H9 (cell line): ENCODE measurements at regions not wholly inside any gene's neighbourhood (a gene's known extent, or its start where the extent isn't known, plus 50 kb on each side); places are given as distances from the start of the nearest gene placed in this dataset.

Source experiments
- DNase-seq: peaks from one replicate; pipeline ENCODE4 v3.0.0-alpha.2; 2017
- H2AFZ ChIP-seq: one replicate; pipeline ENCODE4 v1.6.1; 2013; ENCODE audit warnings: mild to moderate bottlenecking, low read length, control low read depth, moderate library complexity
- H2AK5ac ChIP-seq: 2 replicates; pipeline ENCODE4 v1.6.1; 2013; ENCODE audit warnings: low read length, control low read depth, mixed read lengths; ENCODE audit not compliant: insufficient read length
- H2BK120ac ChIP-seq: one replicate; pipeline ENCODE4 v1.6.1; 2013; ENCODE audit warnings: low read depth, mild to moderate bottlenecking, low read length, control low read depth, inconsistent platforms; ENCODE audit not compliant: poor library complexity, severe bottlenecking
- H2BK12ac ChIP-seq: 2 replicates; pipeline ENCODE4 v1.6.1; 2013; ENCODE audit warnings: low read length, control low read depth, mixed read lengths, low read depth; ENCODE audit not compliant: insufficient read length
- H2BK15ac ChIP-seq: 2 replicates; pipeline ENCODE4 v1.6.1; 2013; ENCODE audit warnings: low read depth, low read length, control low read depth
- H2BK20ac ChIP-seq: one replicate; pipeline ENCODE4 v1.6.1; 2013; ENCODE audit warnings: low read depth, mild to moderate bottlenecking, low read length, control low read depth, inconsistent platforms; ENCODE audit not compliant: poor library complexity, severe bottlenecking
- H2BK5ac ChIP-seq: 2 replicates; pipeline ENCODE4 v1.6.1; 2013; ENCODE audit warnings: low read length, control low read depth, mixed read lengths; ENCODE audit not compliant: insufficient read length
- H3K14ac ChIP-seq: 2 replicates; pipeline ENCODE4 v1.6.1; 2013; ENCODE audit warnings: low read length, control low read depth; ENCODE audit not compliant: insufficient read depth
- H3K18ac ChIP-seq: 2 replicates; pipeline ENCODE4 v1.6.1; 2013; ENCODE audit warnings: low read depth, mild to moderate bottlenecking, mixed read lengths, low read length, control low read depth; ENCODE audit not compliant: insufficient read length
- H3K23ac ChIP-seq: 2 replicates; pipeline ENCODE4 v1.6.1; 2013; ENCODE audit warnings: low read length, control low read depth, mixed read lengths, low read depth; ENCODE audit not compliant: insufficient read length
- H3K23me2 ChIP-seq: 2 replicates; pipeline ENCODE4 v1.6.1; 2013; ENCODE audit warnings: low read depth, mild to moderate bottlenecking, mixed read lengths, low read length, control low read depth; ENCODE audit not compliant: insufficient read length, poor library complexity, severe bottlenecking
- H3K27ac ChIP-seq: 2 replicates; pipeline ENCODE4 v1.5.1; 2013; ENCODE audit warnings: low read length, control low read depth, mixed read lengths, low read depth; ENCODE audit not compliant: insufficient read length
- H3K27me3 ChIP-seq: 2 replicates; pipeline ENCODE4 v1.6.1; 2013; ENCODE audit warnings: low read length, control low read depth, inconsistent platforms; ENCODE audit not compliant: insufficient read depth
- H3K4ac ChIP-seq: 2 replicates; pipeline ENCODE4 v1.6.1; 2013; ENCODE audit warnings: low read depth, mild to moderate bottlenecking, control low read depth, inconsistent platforms, low read length, moderate library complexity
- H3K4me1 ChIP-seq: 2 replicates; pipeline ENCODE4 v1.6.1; 2013; ENCODE audit warnings: low read length, control low read depth, inconsistent platforms; ENCODE audit not compliant: insufficient read depth
- H3K4me2 ChIP-seq: 2 replicates; pipeline ENCODE4 v1.6.1; 2013; ENCODE audit warnings: low read length, control low read depth, mixed read lengths; ENCODE audit not compliant: insufficient read length, insufficient read depth
- H3K56ac ChIP-seq: 2 replicates; pipeline ENCODE4 v1.6.1; 2013; ENCODE audit warnings: low read depth, mild to moderate bottlenecking, mixed read lengths, low read length, control low read depth; ENCODE audit not compliant: insufficient read length
- H3K79me1 ChIP-seq: 2 replicates; pipeline ENCODE4 v1.6.1; 2013; ENCODE audit warnings: low read depth, mild to moderate bottlenecking, moderate library complexity, low read length, control low read depth, inconsistent platforms; ENCODE audit not compliant: insufficient read depth, poor library complexity, severe bottlenecking
- H3K79me2 ChIP-seq: 2 replicates; pipeline ENCODE4 v1.6.1; 2013; ENCODE audit warnings: low read length, control low read depth, inconsistent platforms; ENCODE audit not compliant: insufficient read depth
- H3K9ac ChIP-seq: 2 replicates; pipeline ENCODE4 v1.6.1; 2013; ENCODE audit warnings: low read length, control low read depth, mixed read lengths; ENCODE audit not compliant: insufficient read length; ENCODE audit errors: extremely low read depth
- H3K9me3 ChIP-seq: one replicate; pipeline ENCODE4 v1.6.1; 2013; ENCODE audit warnings: low read depth, low read length, inconsistent platforms; ENCODE audit not compliant: control insufficient read depth
- H3T11ph ChIP-seq: one replicate; pipeline ENCODE4 v1.6.1; 2013; ENCODE audit warnings: mild to moderate bottlenecking, low read length, control low read depth, inconsistent platforms
- H4K20me1 ChIP-seq: one replicate; pipeline ENCODE4 v1.6.1; 2013; ENCODE audit not compliant: control insufficient read depth, insufficient read length, insufficient read depth
- H4K5ac ChIP-seq: 2 replicates; pipeline ENCODE4 v1.6.1; 2013; ENCODE audit warnings: low read depth, mild to moderate bottlenecking, mixed read lengths, low read length, control low read depth; ENCODE audit not compliant: insufficient read length
- H4K8ac ChIP-seq: replicated peaks from 2 replicates; pipeline ENCODE4 v1.6.1; 2013; ENCODE audit warnings: low read length, control low read depth, mixed read lengths, low read depth; ENCODE audit not compliant: insufficient read length
- H4K91ac ChIP-seq: 2 replicates; pipeline ENCODE4 v1.6.1; 2013; ENCODE audit warnings: low read depth, mild to moderate bottlenecking, moderate library complexity, mixed read lengths, low read length, control low read depth; ENCODE audit not compliant: insufficient read length
- H3K27ac Mint-ChIP-seq, 3 experiments: 2 replicates in 2 of 3; 3 replicates in 1 of 3; pipeline ENCODE4 v1.8.0; 2020 to 2021; ENCODE audit warnings: mixed read lengths in 3 of 3, mild to moderate bottlenecking in 1 of 3, moderate library complexity in 1 of 3
- H3K27me3 Mint-ChIP-seq: 2 replicates; pipeline ENCODE4 v1.8.0; 2021; ENCODE audit warnings: low read depth, mild to moderate bottlenecking, moderate library complexity, mixed read lengths
- H3K36me3 Mint-ChIP-seq, 3 experiments: 2 replicates in 2 of 3; 3 replicates in 1 of 3; pipeline ENCODE4 v1.8.0; 2020 to 2021; ENCODE audit warnings: low read depth in 3 of 3, mixed read lengths in 3 of 3; ENCODE audit not compliant: insufficient read depth in 1 of 3
- H3K4me1 Mint-ChIP-seq, 2 experiments: 2 replicates each; pipeline ENCODE4 v1.8.0; 2020; ENCODE audit warnings: mixed read lengths in 2 of 2
- H3K4me3 Mint-ChIP-seq, 2 experiments: 2 replicates in 1 of 2; 3 replicates in 1 of 2; pipeline ENCODE4 v1.8.0; 2020 to 2021; ENCODE audit warnings: mild to moderate bottlenecking in 2 of 2, mixed read lengths in 2 of 2, moderate library complexity in 1 of 2
- H3K9me3 Mint-ChIP-seq, 2 experiments: 2 replicates in 1 of 2; 3 replicates in 1 of 2; pipeline ENCODE4 v1.8.0; 2020; ENCODE audit warnings: mild to moderate bottlenecking in 2 of 2, mixed read lengths in 2 of 2, moderate library complexity in 1 of 2
- WGBS: extraction: QIAGEN DNeasy Blood & Tissue Kit; methylation state at CpG from one replicate; pipeline ENCODE4 v1.1.7; 2013; ENCODE audit warnings: missing lambda C conversion rate, low lambda C conversion rate, mixed read lengths; ENCODE audit not compliant: insufficient read length; ENCODE audit errors: extremely low coverage; 5-methylcytosine and 5-hydroxymethylcytosine counted together
- TF ChIP-seq, protein P1 (sequence below): fragments of 200-600 bp; sonication (generic); conservative IDR thresholded peaks from 3 replicates; pipeline ENCODE4 v1.8.0; 2021; ENCODE audit warnings: antibody characterized with exemption, mild to moderate bottlenecking

DNA sequence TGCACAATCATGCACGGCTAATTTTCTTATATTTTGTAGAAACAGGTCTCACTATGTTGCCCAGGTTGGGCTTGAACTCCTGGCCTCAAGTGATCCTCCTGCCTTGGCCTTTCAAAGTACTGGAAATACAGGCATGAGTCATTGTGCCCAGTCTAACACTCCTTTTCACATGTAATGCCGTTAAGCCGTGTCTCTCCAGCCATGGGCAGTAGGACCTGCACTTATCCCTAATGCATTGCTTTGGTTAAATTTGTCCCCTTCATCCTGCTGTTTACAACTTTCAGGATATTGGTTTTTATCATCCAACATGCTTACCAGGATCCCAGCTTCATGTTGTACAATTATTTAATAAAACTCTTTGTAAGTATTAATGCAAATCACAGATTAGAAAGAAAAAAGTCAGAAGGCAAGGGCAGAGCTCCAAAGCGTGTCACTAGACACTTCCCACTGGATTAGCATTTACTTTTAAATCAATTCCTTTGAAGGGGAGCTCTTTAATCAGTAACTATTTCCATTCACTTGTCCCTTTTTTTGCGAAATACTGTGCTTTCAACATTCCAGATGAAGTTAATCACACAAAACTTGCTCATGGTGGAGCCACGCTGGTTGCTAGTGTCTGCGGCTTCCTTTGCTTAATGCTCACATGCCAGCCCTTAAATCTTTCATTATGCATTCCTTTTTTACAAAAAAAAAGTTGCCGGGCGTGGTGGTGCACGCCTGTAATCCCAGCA, 256.0 kb upstream of the AUTS2 start:
- no peak overlapping the region for H2AFZ ChIP-seq
- H3K4me3 Mint-ChIP-seq, result no peak overlapping the region
- WGBS, result no CpG with 5 or more reads among the region's 10 CpGs
- H3K27ac ChIP-seq, result no peak overlapping the region
- no peak overlapping the region for H2AK5ac ChIP-seq
- no peak overlapping the region for H2BK15ac ChIP-seq
- no peak overlapping the region for H2BK12ac ChIP-seq
- no peaks in the 10 kb centered on the region for H3K79me2 ChIP-seq
- no peaks in the 10 kb centered on the region for H4K20me1 ChIP-seq
- H2BK5ac ChIP-seq, result no peak overlapping the region
- H3K27me3 ChIP-seq, result no peaks in the 10 kb centered on the region
- no peaks in the 10 kb centered on the region for H3K4me1 Mint-ChIP-seq
- H4K8ac ChIP-seq, result no peak overlapping the region
- no peak overlapping the region for H2BK120ac ChIP-seq
- DNase-seq, result no peak
- no peak overlapping the region for H2BK20ac ChIP-seq
- H3K4me1 ChIP-seq, result no peaks in the 10 kb centered on the region
- H3K4ac ChIP-seq, result no peak overlapping the region
- no peak overlapping the region for H4K91ac ChIP-seq
- TF ChIP-seq, protein P1, sequence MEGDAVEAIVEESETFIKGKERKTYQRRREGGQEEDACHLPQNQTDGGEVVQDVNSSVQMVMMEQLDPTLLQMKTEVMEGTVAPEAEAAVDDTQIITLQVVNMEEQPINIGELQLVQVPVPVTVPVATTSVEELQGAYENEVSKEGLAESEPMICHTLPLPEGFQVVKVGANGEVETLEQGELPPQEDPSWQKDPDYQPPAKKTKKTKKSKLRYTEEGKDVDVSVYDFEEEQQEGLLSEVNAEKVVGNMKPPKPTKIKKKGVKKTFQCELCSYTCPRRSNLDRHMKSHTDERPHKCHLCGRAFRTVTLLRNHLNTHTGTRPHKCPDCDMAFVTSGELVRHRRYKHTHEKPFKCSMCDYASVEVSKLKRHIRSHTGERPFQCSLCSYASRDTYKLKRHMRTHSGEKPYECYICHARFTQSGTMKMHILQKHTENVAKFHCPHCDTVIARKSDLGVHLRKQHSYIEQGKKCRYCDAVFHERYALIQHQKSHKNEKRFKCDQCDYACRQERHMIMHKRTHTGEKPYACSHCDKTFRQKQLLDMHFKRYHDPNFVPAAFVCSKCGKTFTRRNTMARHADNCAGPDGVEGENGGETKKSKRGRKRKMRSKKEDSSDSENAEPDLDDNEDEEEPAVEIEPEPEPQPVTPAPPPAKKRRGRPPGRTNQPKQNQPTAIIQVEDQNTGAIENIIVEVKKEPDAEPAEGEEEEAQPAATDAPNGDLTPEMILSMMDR, result no peak
- no peak overlapping the region for H3K18ac ChIP-seq
- H3K23me2 ChIP-seq, result no peaks in the 10 kb centered on the region
- H3K36me3 Mint-ChIP-seq, result no peaks in the 10 kb centered on the region; a peak in 1 of 7 replicates
- H3K23ac ChIP-seq, result no peak overlapping the region
- H3K9ac ChIP-seq, result no peak overlapping the region
- H3K56ac ChIP-seq, result no peak overlapping the region
- H3K14ac ChIP-seq, result no peak overlapping the region
- no peak overlapping the region for H4K5ac ChIP-seq
- no peak overlapping the region for H3K27ac Mint-ChIP-seq
- peaks cover 4 to 8% of the 10 kb centered on the region in 2 experiments; a peak in 3 of 5 replicates for H3K9me3 Mint-ChIP-seq
- no peaks in the 10 kb centered on the region for H3K9me3 ChIP-seq
- H3K4me2 ChIP-seq, result no peak overlapping the region
- no peaks in the 10 kb centered on the region for H3K79me1 ChIP-seq
- H3T11ph ChIP-seq, result no peak overlapping the region
- H3K27me3 Mint-ChIP-seq, result peaks cover 19% of the 10 kb centered on the region
